H1 (cell line): ENCODE measurements at regions not wholly inside any gene's neighbourhood (a gene's known extent, or its start where the extent isn't known, plus 50 kb on each side); places are given as distances from the start of the nearest gene placed in this dataset.

Experiments
- CTCF ChIA-PET: fragments of 300-600 bp; sonication (Branson Sonifier 250); formaldehyde crosslinking; loops from one replicate; lab custom pipeline; 2021; ENCODE audit not compliant: partially characterized antibody; lab: Charles Lee
- POLR2A ChIA-PET: fragments of 300-600 bp; sonication (Branson Sonifier 250); formaldehyde crosslinking; loops from one replicate; lab custom pipeline; 2021; ENCODE audit warnings: inconsistent platforms; ENCODE audit not compliant: partially characterized antibody; lab: Charles Lee
- DNase-seq, 2 experiments: peaks; one replicate each; pipeline versions ENCODE4 v3.0.0 to v3.0.0-alpha.2; 2010 to 2022; ENCODE audit warnings: low spot score in 2 of 2, low read depth in 1 of 2, mixed read lengths in 1 of 2
- FAIRE-seq: peaks from 2 replicates; lab custom pipeline; 2011; peaks lifted over from hg19 to GRCh38; lab: Jason Lieb, UNC
- H2AFZ ChIP-seq: 2 replicates; pipeline ENCODE4 v1.8.1; 2012; ENCODE audit warnings: low read length, inconsistent platforms
- H2AK5ac ChIP-seq: 2 replicates; pipeline ENCODE4 v1.6.1; 2013; ENCODE audit warnings: low read depth, low read length
- H2BK120ac ChIP-seq: replicated peaks from 2 replicates; pipeline ENCODE3; 2013; ENCODE audit warnings: low read depth, low read length, inconsistent platforms
- H2BK12ac ChIP-seq: 2 replicates; pipeline ENCODE4 v1.6.1; 2013; ENCODE audit warnings: low read depth, low read length
- H2BK15ac ChIP-seq: 2 replicates; pipeline ENCODE4 v1.6.1; 2013; ENCODE audit warnings: low read length
- H2BK20ac ChIP-seq: 2 replicates; pipeline ENCODE4 v1.6.1; 2013; ENCODE audit warnings: low read length
- H2BK5ac ChIP-seq: 2 replicates; pipeline ENCODE4 v1.6.1; 2013; ENCODE audit warnings: low read depth, low read length
- H3K14ac ChIP-seq: 2 replicates; pipeline ENCODE4 v1.6.1; 2013; ENCODE audit warnings: inconsistent platforms; ENCODE audit not compliant: insufficient read length
- H3K18ac ChIP-seq: 2 replicates; pipeline ENCODE4 v1.6.1; 2013; ENCODE audit warnings: low read length; ENCODE audit errors: extremely low read depth
- H3K23ac ChIP-seq: 2 replicates; pipeline ENCODE4 v1.6.1; 2013; ENCODE audit warnings: inconsistent platforms; ENCODE audit not compliant: insufficient read length
- H3K23me2 ChIP-seq: 2 replicates; pipeline ENCODE4 v1.6.1; 2013; ENCODE audit warnings: low read depth, low read length
- H3K27ac ChIP-seq: 2 replicates; pipeline ENCODE4 v1.6.1; 2011; ENCODE audit warnings: low read depth, low read length, inconsistent platforms
- H3K27me3 ChIP-seq, 4 experiments: replicated peaks in 1 of 4; 1 replicate in 1 of 4; 2 replicates in 3 of 4; pipeline versions ENCODE4 v1.6.1 to v1.8.1; 2011 to 2013; ENCODE audit warnings: low read length in 3 of 4, mild to moderate bottlenecking in 3 of 4, inconsistent platforms in 2 of 4, mixed read lengths in 2 of 4, moderate library complexity in 1 of 4; ENCODE audit not compliant: control insufficient read depth in 3 of 4, insufficient read depth in 3 of 4; ENCODE audit errors: extremely low read depth in 1 of 4
- H3K36me3 ChIP-seq, 4 experiments: 2 replicates each; pipeline versions ENCODE4 v1.6.1 to v1.8.1; 2011 to 2013; ENCODE audit warnings: mild to moderate bottlenecking in 4 of 4, low read length in 3 of 4, moderate library complexity in 2 of 4, control low read depth in 1 of 4, inconsistent platforms in 1 of 4; ENCODE audit not compliant: insufficient read depth in 4 of 4, control insufficient read depth in 2 of 4
- H3K4ac ChIP-seq: replicated peaks from 2 replicates; pipeline ENCODE3; 2013; ENCODE audit warnings: low read length, low read depth, mixed read lengths, inconsistent platforms; ENCODE audit not compliant: insufficient read length
- H3K4me1 ChIP-seq, 4 experiments: replicated peaks in 1 of 4; 1 replicate in 1 of 4; 2 replicates in 3 of 4; pipeline versions ENCODE4 v1.6.1 to v1.8.1; 2011 to 2013; ENCODE audit warnings: low read length in 3 of 4, inconsistent platforms in 2 of 4, mixed read lengths in 1 of 4; ENCODE audit not compliant: insufficient read depth in 4 of 4, control insufficient read depth in 3 of 4
- H3K4me2 ChIP-seq, 2 experiments: 2 replicates each; pipeline versions ENCODE4 v1.6.1 to v1.8.1; 2011 to 2013; ENCODE audit warnings: low read depth in 2 of 2, low read length in 2 of 2, control low read depth in 1 of 2, inconsistent platforms in 1 of 2, mild to moderate bottlenecking in 1 of 2; ENCODE audit not compliant: insufficient read depth in 1 of 2
- H3K4me3 ChIP-seq, 4 experiments: fragments of 200-600, 300-600 bp in 1 of 4; sonication (generic), shearing (Covaris generic), sonication (Bioruptor Twin) in 1 of 4; 2 replicates each; pipeline versions ENCODE4 v1.5.1 to v1.8.1; 2011 to 2016; ENCODE audit warnings: low read length in 4 of 4, low read depth in 3 of 4, control low read depth in 2 of 4, inconsistent platforms in 2 of 4, mild to moderate bottlenecking in 2 of 4, mixed read lengths in 1 of 4, moderate library complexity in 1 of 4; ENCODE audit not compliant: insufficient read depth in 2 of 4; ENCODE audit errors: extremely low read depth in 1 of 4
- H3K56ac ChIP-seq: replicated peaks from 2 replicates; pipeline ENCODE3; 2013; ENCODE audit warnings: low read depth, mild to moderate bottlenecking, mixed read lengths, low read length, inconsistent platforms; ENCODE audit not compliant: insufficient read length
- H3K79me1 ChIP-seq: 2 replicates; pipeline ENCODE4 v1.6.1; 2013; ENCODE audit warnings: low read depth, low read length, control low read depth
- H3K79me2 ChIP-seq, 2 experiments: 2 replicates each; pipeline versions ENCODE4 v1.6.1 to v1.8.1; 2012 to 2013; ENCODE audit warnings: low read length in 2 of 2, mild to moderate bottlenecking in 2 of 2, inconsistent platforms in 1 of 2; ENCODE audit not compliant: insufficient read depth in 2 of 2, control insufficient read depth in 1 of 2
- H3K9ac ChIP-seq, 4 experiments: replicated peaks in 1 of 4; 1 replicate in 1 of 4; 2 replicates in 3 of 4; pipeline versions ENCODE4 v1.6.1 to v1.8.1; 2011 to 2013; ENCODE audit warnings: low read depth in 3 of 4, low read length in 3 of 4, control low read depth in 2 of 4, mild to moderate bottlenecking in 2 of 4, moderate library complexity in 2 of 4, inconsistent platforms in 1 of 4; ENCODE audit errors: extremely low read depth in 1 of 4
- H3K9me3 ChIP-seq, 2 experiments: 2 replicates each; pipeline versions ENCODE4 v1.6.1 to v1.8.1; 2012 to 2013; ENCODE audit warnings: mild to moderate bottlenecking in 2 of 2, moderate library complexity in 2 of 2, control low read depth in 1 of 2, inconsistent platforms in 1 of 2, low read depth in 1 of 2, low read length in 1 of 2, mixed read lengths in 1 of 2; ENCODE audit not compliant: insufficient read depth in 2 of 2
- H4K20me1 ChIP-seq, 2 experiments: replicated peaks in 1 of 2; 2 replicates each; pipeline versions ENCODE3 to v1.8.1; 2011 to 2013; ENCODE audit warnings: inconsistent platforms in 2 of 2, low read length in 2 of 2, mild to moderate bottlenecking in 1 of 2; ENCODE audit not compliant: insufficient read depth in 2 of 2, control insufficient read depth in 1 of 2
- H4K5ac ChIP-seq: 2 replicates; pipeline ENCODE4 v1.6.1; 2013; ENCODE audit warnings: low read length, low read depth, mixed read lengths, inconsistent platforms; ENCODE audit not compliant: insufficient read length
- H4K8ac ChIP-seq: 2 replicates; pipeline ENCODE4 v1.8.0; 2013; ENCODE audit warnings: mild to moderate bottlenecking, moderate library complexity, low read length, inconsistent platforms; ENCODE audit not compliant: insufficient read depth; ENCODE audit errors: extremely low read depth
- H4K91ac ChIP-seq: replicated peaks from 2 replicates; pipeline ENCODE3; 2013; ENCODE audit warnings: low read length, mixed read lengths, inconsistent platforms; ENCODE audit not compliant: insufficient read length
- ATF2 ChIP-seq: IDR thresholded peaks from 2 replicates; pipeline ENCODE4 v1.6.1; 2012; ENCODE audit warnings: low read length, inconsistent platforms
- CEBPB ChIP-seq: IDR thresholded peaks from 2 replicates; pipeline ENCODE4 v1.6.1; 2012; ENCODE audit warnings: low read depth, low read length
- CREB1 ChIP-seq: IDR thresholded peaks from 2 replicates; pipeline ENCODE4 v1.6.1; 2012; ENCODE audit warnings: inconsistent platforms
- E2F6 ChIP-seq: IDR thresholded peaks from 2 replicates; pipeline ENCODE4 v1.6.1; 2012; ENCODE audit warnings: inconsistent platforms
- HDAC2 ChIP-seq, 2 experiments: fragments of 300-600 bp in 1 of 2; sonication (generic) in 1 of 2; IDR thresholded peaks; 2 replicates each; pipeline ENCODE4 v1.6.1; 2011 to 2012; ENCODE audit warnings: low read depth in 2 of 2, low read length in 2 of 2, mild to moderate bottlenecking in 2 of 2, moderate library complexity in 2 of 2, borderline replicate concordance in 1 of 2, inconsistent platforms in 1 of 2
- JUN ChIP-seq: IDR thresholded peaks from 2 replicates; pipeline ENCODE4 v1.6.1; 2011; ENCODE audit warnings: low read depth, mild to moderate bottlenecking, improper control_type of control experiment, low read length
- JUND ChIP-seq: IDR thresholded peaks from 2 replicates; pipeline ENCODE4 v1.6.1; 2011; ENCODE audit warnings: mild to moderate bottlenecking, improper control_type of control experiment, low read length
- RAD21 ChIP-seq, 2 experiments: IDR thresholded peaks in 1 of 2; conservative IDR thresholded peaks in 1 of 2; 2 replicates each; pipeline ENCODE4 v1.6.1; 2011; ENCODE audit warnings: low read depth in 2 of 2, low read length in 2 of 2, improper control_type of control experiment in 1 of 2, inconsistent platforms in 1 of 2, mild to moderate bottlenecking in 1 of 2, moderate library complexity in 1 of 2
- RFX5 ChIP-seq: IDR thresholded peaks from 2 replicates; pipeline ENCODE4 v1.6.1; 2011; ENCODE audit warnings: low read depth, low read length, improper control_type of control experiment, borderline replicate concordance
- RXRA ChIP-seq: IDR thresholded peaks from 2 replicates; pipeline ENCODE4 v1.6.1; 2011; ENCODE audit warnings: low read depth, mild to moderate bottlenecking, low read length, moderate library complexity; ENCODE audit not compliant: insufficient read depth
- SUZ12 ChIP-seq: fragments of 200-600 bp; sonication (generic); IDR thresholded peaks from 2 replicates; pipeline ENCODE4 v1.6.1; 2012; ENCODE audit warnings: mild to moderate bottlenecking, inconsistent platforms, low read length, moderate library complexity, mixed read lengths
- TBP ChIP-seq: IDR thresholded peaks from 2 replicates; pipeline ENCODE4 v1.6.1; 2011; ENCODE audit warnings: low read depth, low read length, improper control_type of control experiment

- peak; percentile 7 for FAIRE-seq
These were observed 76.0 kb downstream of the TEX13C start for GRCh38 chrX:125395626-125396025.

More at GRCh38 chrX:125395626-125396025, 76.0 kb downstream of the TEX13C start:
- peak overlapping the region; percentile 38 to 65 for H3K4me2 ChIP-seq
- H3K27ac ChIP-seq, result peak overlapping the region; percentile 52; the same call in 1 of the 2 replicates
- no peak overlapping the region for H4K8ac ChIP-seq
- peak overlapping the region in 2 of 4 experiments; percentile 19 to 60; a peak in 4 of 8 replicates for H3K4me3 ChIP-seq
- peaks cover 0 to 17% (median 0%) of the 10 kb centered on the region in 4 experiments; a peak in 2 of 7 replicates for H3K4me1 ChIP-seq
- H3K79me1 ChIP-seq, result no peaks in the 10 kb centered on the region
- peak overlapping the region; percentile 35; the same call in 1 of the 2 replicates for H2BK5ac ChIP-seq
- no peak overlapping the region for H2BK12ac ChIP-seq
- no peak overlapping the region for H3K18ac ChIP-seq
- no peak overlapping the region for H3K56ac ChIP-seq
- no peak for DNase-seq
- H2AK5ac ChIP-seq, result no peak overlapping the region
- no peaks in the 10 kb centered on the region for H3K9me3 ChIP-seq
- TF ChIP-seq RAD21 (IDR thresholded peaks at IDR 0.05 in 1 of 2, conservative IDR thresholded peaks at IDR 0.05 in 1 of 2; ENCODE audit: low read depth in 2 of 2, low read length in 2 of 2) (no peak), CREB1 (no peak), CEBPB (no peak), HDAC2 (IDR thresholded peaks at IDR 0.05; ENCODE audit: borderline replicate concordance in 1 of 2, low read depth in 2 of 2, low read length in 2 of 2) (no peak), SUZ12 (no peak), JUN (no peak), RFX5 (no peak), RXRA (no peak), ATF2 (no peak), TBP (no peak), JUND (no peak), E2F6 (no peak)
- TF ChIP-seq, all 59 proteins: peak for 0
- H2BK120ac ChIP-seq, result no peak overlapping the region
- peaks cover 0 to 8% (median 2%) of the 10 kb centered on the region in 4 experiments; a peak in 4 of 8 replicates for H3K36me3 ChIP-seq
- H4K91ac ChIP-seq, result no peak overlapping the region
- peaks cover 0 to 23% of the 10 kb centered on the region in 2 experiments; a peak in 2 of 4 replicates for H3K79me2 ChIP-seq
- H4K20me1 ChIP-seq, result no peaks in the 10 kb centered on the region
- no peak overlapping the region for H3K4ac ChIP-seq
- no peak overlapping the region for H2AFZ ChIP-seq
- no peaks in the 10 kb centered on the region for H3K23me2 ChIP-seq
- no peak overlapping the region for H2BK20ac ChIP-seq
- ChIA-PET POLR2A (interaction anchor here (1.0 to 1.8 kb wide), 3 partner anchors 8 to 13 kb away, joined by 4 to 7 read pairs (median 4); no protein-coding TSS in a partner anchor), CTCF (no interaction called here)
- peak overlapping the region; percentile 21 for H4K5ac ChIP-seq
- H2BK15ac ChIP-seq, result no peak overlapping the region
- no peaks in the 10 kb centered on the region for H3K27me3 ChIP-seq
- no peak overlapping the region for H3K23ac ChIP-seq
- H3K14ac ChIP-seq, result no peak overlapping the region
- no peak overlapping the region for H3K9ac ChIP-seq
